ENCODE measurements at regions not wholly inside any gene's neighbourhood (a gene's known extent, or its start where the extent isn't known, plus 50 kb on each side); places are given as distances from the start of the nearest gene placed in this dataset.

DNA sequence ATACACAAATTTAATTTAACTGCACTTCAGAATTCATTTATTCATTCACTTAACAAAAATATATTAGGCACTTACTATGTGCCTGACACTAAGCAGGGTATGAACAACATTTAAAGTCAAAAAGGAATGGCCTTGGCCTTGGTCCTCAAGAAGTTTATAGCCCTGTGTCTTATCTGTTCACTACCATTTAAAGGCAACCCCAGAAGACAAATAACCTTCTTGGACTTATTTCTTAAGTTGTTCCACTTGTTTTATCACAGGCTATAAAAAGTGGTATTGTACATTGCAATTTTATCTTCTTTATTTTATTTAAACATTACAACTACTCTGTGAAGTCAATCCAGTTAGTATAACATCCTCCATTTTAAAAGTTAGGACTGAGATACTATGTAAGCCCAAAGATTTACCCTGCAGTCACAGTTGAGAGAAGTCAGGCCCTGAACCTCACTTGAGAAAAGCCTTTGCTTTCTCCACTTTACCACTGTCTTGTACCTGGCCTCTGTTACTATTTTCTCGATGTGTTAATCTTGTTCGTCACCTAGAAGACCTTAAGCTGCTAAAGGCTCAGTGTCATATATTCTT, 305.6 kb upstream of the DIPK2B start:
- no peak for TF ChIP-seq HLTF (IDR thresholded peaks at IDR 0.05)
- in situ Hi-C loops (cut with MboI) (no loop called here), intact Hi-C loops (cut with micrococcal nuclease) (no loop called here)
- H3K79me2 ChIP-seq (ENCODE audit: control insufficient read depth, insufficient read depth, low read length) = no peaks in the 10 kb centered on the region
- FAIRE-seq (no peak), DNase-seq (ENCODE audit: extremely low read depth in 1 of 4, low spot score in 3 of 4) (no peak), ATAC-seq (no peak)
- 0% methylated on average over 2 of the region's 2 CpGs for WGBS (ENCODE audit: insufficient coverage, low coverage, missing lambda C conversion rate)
- no peak overlapping the region for H3K9ac ChIP-seq (ENCODE audit: insufficient read depth in 1 of 2, low read depth in 2 of 2, low read length in 2 of 2)
- ChIA-PET POLR2A (no interaction called here), CTCF (ENCODE audit: low intra/inter-chr PET ratio) (no interaction called here)
- no peaks in the 10 kb centered on the region for H3K9me1 ChIP-seq (ENCODE audit: control insufficient read depth, insufficient read depth, low read length)
- no peaks in the 10 kb centered on the region for H3K27me3 ChIP-seq (ENCODE audit: control insufficient read depth in 2 of 2, insufficient read depth in 2 of 2, low read length in 2 of 2)
- H3K9me3 ChIP-seq (replicated peaks; ENCODE audit: control insufficient read depth, insufficient read depth, low read depth, low read length) = no peaks in the 10 kb centered on the region
- no TSS peak for BruUV-seq (replicated peaks)
- H3K4me3 ChIP-seq = no peak overlapping the region
- no peaks in the 10 kb centered on the region for H4K20me1 ChIP-seq (replicated peaks; ENCODE audit: control insufficient read depth, insufficient read depth, low read length)
- no peak overlapping the region for H3K4me2 ChIP-seq (ENCODE audit: insufficient read depth, low read length)
- no peaks in the 10 kb centered on the region for H3K36me3 ChIP-seq (ENCODE audit: control insufficient read depth, insufficient read depth, low read length)
- H2AFZ ChIP-seq (ENCODE audit: low read depth, low read length) = no peak overlapping the region
- H3K4me1 ChIP-seq (replicated peaks in 1 of 2; ENCODE audit: control insufficient read depth in 2 of 2, insufficient read depth in 2 of 2, low read length in 2 of 2) = no peaks in the 10 kb centered on the region
- H3K27ac ChIP-seq (ENCODE audit: extremely low read depth, low read depth, low read length) = no peak overlapping the region

DNA sequence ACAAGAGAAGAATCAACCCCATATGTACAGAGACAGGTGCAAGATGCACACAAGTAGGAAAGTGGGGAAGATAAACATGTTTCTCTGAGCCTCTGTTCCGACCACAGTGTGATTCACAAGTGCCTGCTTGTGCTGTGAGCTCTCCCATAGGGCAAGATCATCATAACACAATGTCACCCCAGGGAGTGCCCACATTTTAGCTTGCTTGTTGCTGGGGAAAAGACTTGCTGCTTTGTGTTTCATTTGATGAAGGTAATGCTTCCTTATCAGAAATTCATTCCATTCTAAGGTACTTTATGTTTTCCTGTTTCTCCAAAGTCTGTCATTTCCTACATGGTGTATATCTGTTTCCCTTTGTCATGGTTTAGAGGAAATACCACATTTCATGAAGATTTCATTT, 304.5 kb upstream of the DIPK2B start:
- H3K79me2 ChIP-seq (ENCODE audit: control insufficient read depth, insufficient read depth, low read length) = no peaks in the 10 kb centered on the region
- H3K4me3 ChIP-seq = no peak overlapping the region
- BruUV-seq (replicated peaks) = no TSS peak
- FAIRE-seq (no peak), ATAC-seq (no peak), DNase-seq (ENCODE audit: extremely low read depth in 1 of 4, low spot score in 3 of 4) (no peak)
- intact Hi-C loops (cut with micrococcal nuclease) (no loop called here), in situ Hi-C loops (cut with MboI) (no loop called here)
- H3K9me1 ChIP-seq (ENCODE audit: control insufficient read depth, insufficient read depth, low read length) = no peaks in the 10 kb centered on the region
- no peaks in the 10 kb centered on the region for H3K27me3 ChIP-seq (ENCODE audit: control insufficient read depth in 2 of 2, insufficient read depth in 2 of 2, low read length in 2 of 2)
- no peaks in the 10 kb centered on the region for H3K4me1 ChIP-seq (replicated peaks in 1 of 2; ENCODE audit: control insufficient read depth in 2 of 2, insufficient read depth in 2 of 2, low read length in 2 of 2)
- no peaks in the 10 kb centered on the region for H3K36me3 ChIP-seq (ENCODE audit: control insufficient read depth, insufficient read depth, low read length)
- no peaks in the 10 kb centered on the region for H3K9me3 ChIP-seq (replicated peaks; ENCODE audit: control insufficient read depth, insufficient read depth, low read depth, low read length)
- ChIA-PET POLR2A (no interaction called here), CTCF (ENCODE audit: low intra/inter-chr PET ratio) (no interaction called here)
- 0% methylated on average over 1 of the region's 1 CpG for WGBS (ENCODE audit: insufficient coverage, low coverage, missing lambda C conversion rate)
- no peak overlapping the region for H3K4me2 ChIP-seq (ENCODE audit: insufficient read depth, low read length)
- H3K9ac ChIP-seq (ENCODE audit: insufficient read depth in 1 of 2, low read depth in 2 of 2, low read length in 2 of 2) = no peak overlapping the region
- no peak overlapping the region for H3K27ac ChIP-seq (ENCODE audit: extremely low read depth, low read depth, low read length)
- no peaks in the 10 kb centered on the region for H4K20me1 ChIP-seq (replicated peaks; ENCODE audit: control insufficient read depth, insufficient read depth, low read length)
- H2AFZ ChIP-seq (ENCODE audit: low read depth, low read length) = no peak overlapping the region
- TF ChIP-seq, protein P1, sequence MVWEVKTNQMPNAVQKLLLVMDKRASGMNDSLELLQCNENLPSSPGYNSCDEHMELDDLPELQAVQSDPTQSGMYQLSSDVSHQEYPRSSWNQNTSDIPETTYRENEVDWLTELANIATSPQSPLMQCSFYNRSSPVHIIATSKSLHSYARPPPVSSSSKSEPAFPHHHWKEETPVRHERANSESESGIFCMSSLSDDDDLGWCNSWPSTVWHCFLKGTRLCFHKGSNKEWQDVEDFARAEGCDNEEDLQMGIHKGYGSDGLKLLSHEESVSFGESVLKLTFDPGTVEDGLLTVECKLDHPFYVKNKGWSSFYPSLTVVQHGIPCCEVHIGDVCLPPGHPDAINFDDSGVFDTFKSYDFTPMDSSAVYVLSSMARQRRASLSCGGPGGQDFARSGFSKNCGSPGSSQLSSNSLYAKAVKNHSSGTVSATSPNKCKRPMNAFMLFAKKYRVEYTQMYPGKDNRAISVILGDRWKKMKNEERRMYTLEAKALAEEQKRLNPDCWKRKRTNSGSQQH (CRISPR knock-in tag; IDR thresholded peaks at IDR 0.05) = no peak
- no peak for TF ChIP-seq SREBF1 (IDR thresholded peaks at IDR 0.05; ENCODE audit: borderline replicate concordance, low read depth, low read length)
- no peak for TF ChIP-seq ZNF140 (CRISPR knock-in tag; IDR thresholded peaks at IDR 0.05)
- TF ChIP-seq, protein P2, sequence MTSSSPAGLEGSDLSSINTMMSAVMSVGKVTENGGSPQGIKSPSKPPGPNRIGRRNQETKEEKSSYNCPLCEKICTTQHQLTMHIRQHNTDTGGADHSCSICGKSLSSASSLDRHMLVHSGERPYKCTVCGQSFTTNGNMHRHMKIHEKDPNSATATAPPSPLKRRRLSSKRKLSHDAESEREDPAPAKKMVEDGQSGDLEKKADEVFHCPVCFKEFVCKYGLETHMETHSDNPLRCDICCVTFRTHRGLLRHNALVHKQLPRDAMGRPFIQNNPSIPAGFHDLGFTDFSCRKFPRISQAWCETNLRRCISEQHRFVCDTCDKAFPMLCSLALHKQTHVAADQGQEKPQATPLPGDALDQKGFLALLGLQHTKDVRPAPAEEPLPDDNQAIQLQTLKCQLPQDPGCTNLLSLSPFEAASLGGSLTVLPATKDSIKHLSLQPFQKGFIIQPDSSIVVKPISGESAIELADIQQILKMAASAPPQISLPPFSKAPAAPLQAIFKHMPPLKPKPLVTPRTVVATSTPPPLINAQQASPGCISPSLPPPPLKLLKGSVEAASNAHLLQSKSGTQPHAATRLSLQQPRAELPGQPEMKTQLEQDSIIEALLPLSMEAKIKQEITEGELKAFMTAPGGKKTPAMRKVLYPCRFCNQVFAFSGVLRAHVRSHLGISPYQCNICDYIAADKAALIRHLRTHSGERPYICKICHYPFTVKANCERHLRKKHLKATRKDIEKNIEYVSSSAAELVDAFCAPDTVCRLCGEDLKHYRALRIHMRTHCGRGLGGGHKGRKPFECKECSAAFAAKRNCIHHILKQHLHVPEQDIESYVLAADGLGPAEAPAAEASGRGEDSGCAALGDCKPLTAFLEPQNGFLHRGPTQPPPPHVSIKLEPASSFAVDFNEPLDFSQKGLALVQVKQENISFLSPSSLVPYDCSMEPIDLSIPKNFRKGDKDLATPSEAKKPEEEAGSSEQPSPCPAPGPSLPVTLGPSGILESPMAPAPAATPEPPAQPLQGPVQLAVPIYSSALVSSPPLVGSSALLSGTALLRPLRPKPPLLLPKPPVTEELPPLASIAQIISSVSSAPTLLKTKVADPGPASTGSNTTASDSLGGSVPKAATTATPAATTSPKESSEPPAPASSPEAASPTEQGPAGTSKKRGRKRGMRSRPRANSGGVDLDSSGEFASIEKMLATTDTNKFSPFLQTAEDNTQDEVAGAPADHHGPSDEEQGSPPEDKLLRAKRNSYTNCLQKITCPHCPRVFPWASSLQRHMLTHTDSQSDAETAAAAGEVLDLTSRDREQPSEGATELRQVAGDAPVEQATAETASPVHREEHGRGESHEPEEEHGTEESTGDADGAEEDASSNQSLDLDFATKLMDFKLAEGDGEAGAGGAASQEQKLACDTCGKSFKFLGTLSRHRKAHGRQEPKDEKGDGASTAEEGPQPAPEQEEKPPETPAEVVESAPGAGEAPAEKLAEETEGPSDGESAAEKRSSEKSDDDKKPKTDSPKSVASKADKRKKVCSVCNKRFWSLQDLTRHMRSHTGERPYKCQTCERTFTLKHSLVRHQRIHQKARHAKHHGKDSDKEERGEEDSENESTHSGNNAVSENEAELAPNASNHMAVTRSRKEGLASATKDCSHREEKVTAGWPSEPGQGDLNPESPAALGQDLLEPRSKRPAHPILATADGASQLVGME (CRISPR knock-in tag; IDR thresholded peaks at IDR 0.05) = no peak
